Forelimb muscle (tissue), 1 donor: ENCODE measurements at regions not wholly inside any gene's neighbourhood (a gene's known extent, or its start where the extent isn't known, plus 50 kb on each side); places are given as distances from the start of the nearest gene placed in this dataset.

Experiments used
- DNase-seq: peaks from one replicate; pipeline ENCODE4 v3.0.0-alpha.2; 2013; ENCODE audit warnings: low read depth

GRCh38 chr11:91247009-91247735 is 977.4 kb upstream of the FAT3 start:
- DNase-seq, result no peak

DNA sequence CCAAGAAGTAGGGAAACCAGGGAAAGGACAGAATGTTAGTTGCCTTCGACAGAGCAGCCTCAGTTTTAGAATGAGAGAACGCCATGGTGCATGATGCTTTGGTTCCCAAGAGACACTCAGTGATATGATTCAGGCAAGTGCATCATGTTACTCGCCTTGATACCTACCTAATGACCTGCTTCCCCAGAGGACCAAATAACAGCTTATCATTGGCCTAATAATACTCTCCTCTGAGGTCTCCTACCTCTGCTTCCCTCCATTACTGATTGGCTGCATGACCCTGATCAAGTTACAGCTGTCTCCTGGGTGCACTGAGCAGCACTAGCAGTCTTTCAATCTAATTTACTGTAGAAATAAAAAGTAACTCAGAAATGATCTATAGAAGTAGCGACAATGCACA is 979.7 kb upstream of the FAT3 start:
- no peak for DNase-seq

DNA sequence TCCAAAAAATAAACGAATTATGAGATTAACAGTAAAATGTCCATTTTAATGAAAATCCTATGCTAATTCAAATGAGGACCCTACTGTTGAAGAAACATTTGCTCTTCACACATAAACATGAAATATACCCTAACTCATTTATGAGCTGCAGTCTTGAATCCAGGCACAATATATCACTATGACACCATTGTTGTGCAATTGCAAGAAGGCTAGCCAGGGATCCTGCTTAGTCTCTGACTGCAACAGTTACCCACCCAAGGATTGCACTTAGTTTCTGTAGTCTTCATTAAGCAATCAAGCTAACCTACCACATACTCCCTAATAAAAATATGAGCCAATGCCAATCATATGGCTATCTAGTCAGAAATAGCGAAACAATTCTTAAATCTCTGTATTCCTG is 981.0 kb upstream of the FAT3 start:
- no peak for DNase-seq

DNA sequence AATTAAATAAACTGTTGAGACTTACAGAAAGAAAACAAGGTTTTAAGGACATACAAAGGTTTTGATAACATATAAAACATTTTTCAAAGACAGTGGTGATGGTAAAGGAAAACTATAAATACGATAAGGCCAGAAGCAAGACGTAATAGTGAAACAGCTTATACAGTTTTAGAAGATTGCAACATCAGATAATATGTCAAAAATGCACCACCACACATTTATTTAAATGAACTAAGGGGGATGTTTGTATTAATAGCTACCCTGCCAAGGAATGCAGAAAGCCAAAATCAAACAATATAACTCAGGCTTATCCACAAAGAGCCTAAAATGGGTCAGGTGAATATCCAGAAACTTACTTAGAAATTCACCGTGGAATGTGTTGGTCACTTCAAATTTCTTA is 981.6 kb upstream of the FAT3 start:
- no peak for DNase-seq

DNA sequence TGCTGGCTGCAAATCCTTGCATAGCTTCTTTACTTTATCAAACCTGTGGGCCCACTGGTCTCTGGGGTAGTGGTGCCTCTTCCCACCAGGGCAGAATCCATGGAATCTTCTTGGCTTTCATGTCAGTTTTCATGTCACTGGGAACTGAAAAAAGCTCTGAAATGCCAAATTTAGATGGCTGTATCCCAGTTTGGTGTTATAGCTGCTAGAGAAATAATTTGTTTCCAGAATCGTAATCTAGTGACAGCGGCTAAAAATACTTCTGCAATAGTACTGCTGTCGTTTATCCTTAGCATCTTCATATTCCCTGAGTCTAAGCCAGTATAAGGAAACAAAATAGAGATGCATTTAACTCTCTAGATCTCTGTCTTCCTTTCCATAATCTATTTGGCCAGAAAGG is 983.4 kb upstream of the FAT3 start:
- no peak for DNase-seq

DNA sequence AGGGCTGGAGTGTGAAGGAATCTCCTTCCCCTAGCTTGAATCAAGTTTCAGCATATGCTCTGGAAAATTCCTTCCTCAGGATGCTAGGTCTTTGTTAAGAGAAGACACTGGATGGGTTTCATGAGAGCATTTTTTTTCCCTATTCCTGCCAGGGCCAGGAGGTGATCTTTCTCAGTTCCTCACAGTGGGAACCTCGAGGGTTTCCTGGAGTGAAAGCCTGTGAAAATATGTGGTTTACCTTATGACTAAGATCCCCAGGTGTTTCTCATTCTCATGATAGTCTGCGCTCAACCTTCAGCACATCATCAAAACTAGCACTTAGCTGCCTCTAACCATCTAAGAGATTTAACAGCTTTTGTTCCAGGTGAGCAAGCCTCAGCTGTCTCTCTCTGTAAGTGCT is 985.3 kb upstream of the FAT3 start:
- DNase-seq, result no peak

- no peak for DNase-seq
Measured at GRCh38 chr11:91231226-91231625, 993.4 kb upstream of the FAT3 start.

GRCh38 chr11:91230647-91231046 is 994.0 kb upstream of the FAT3 start:
- DNase-seq, result no peak

GRCh38 chr11:91222830-91223229 is 1000.0 kb upstream of the CHORDC1 start:
- no peak for DNase-seq

DNA sequence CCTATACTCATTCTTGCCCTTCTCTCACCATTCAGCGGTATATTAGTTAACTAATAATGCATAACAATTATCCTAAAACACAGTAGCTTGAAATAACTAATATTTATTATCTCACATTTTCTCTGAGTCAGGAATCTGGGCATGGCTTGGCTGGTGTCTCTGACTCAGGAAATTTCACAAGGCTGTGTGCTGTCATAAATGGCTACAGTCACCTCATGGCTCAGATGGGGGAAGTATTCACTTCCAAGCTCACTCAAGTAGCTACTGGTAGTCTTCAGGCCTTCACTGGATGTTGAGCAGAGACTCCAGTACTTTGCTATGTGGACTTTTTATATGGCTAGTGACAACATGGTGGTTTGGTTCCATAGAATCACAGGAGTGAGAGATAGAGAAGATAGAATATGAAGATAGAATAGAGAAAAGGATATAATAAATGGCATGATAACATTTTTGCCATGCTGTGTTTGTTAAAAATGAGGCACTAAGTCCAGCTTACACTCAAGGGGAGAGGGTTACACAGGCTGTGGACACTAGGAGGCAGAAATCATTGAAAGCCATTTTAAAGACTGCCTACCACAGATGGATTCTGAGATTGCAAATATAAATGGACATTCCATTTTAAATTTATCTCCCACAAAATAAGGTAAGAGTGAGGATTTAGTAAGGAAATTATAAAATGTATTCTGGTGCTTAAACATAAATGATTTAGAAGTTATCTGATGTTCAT is 997.8 kb upstream of the CHORDC1 start:
- DNase-seq, result no peak

DNA sequence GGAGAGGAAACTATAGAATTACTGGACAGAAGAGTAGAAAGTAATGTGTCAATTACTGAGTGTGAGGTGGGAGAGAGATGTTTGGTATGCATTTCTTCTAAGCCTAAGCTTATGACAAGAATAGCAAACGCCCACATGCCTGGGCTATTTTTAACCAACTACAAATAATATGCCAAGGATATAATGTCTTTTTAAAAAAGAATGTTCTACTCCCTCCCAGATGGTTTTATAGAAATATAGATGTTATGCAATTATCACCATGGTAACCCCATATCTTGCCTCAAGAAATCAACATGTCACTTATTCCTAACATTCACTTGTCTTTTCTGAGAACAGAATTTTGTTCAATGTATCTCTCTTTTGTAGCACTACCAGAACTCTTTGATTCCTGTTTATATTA is 996.7 kb upstream of the CHORDC1 start:
- DNase-seq, result peak; percentile 1

DNA sequence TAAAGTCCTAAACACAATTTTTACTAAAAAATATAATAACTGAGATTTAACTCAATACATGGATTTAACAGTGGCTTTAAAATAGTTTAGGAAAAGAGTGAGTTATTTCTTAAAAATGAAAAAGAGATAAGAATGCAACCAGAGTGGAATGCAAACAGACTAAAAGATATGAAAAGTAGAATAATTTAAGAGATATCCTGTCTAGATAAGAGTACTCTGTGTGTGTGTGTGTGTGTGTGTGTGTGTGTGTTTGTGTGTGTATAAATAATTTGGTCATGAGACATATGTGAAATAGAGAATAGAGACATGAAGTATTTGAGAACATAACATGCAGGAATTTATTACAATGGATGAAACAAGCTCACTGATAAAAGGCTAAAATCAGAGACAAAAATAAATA is 986.9 kb upstream of the CHORDC1 start:
- no peak for DNase-seq

DNA sequence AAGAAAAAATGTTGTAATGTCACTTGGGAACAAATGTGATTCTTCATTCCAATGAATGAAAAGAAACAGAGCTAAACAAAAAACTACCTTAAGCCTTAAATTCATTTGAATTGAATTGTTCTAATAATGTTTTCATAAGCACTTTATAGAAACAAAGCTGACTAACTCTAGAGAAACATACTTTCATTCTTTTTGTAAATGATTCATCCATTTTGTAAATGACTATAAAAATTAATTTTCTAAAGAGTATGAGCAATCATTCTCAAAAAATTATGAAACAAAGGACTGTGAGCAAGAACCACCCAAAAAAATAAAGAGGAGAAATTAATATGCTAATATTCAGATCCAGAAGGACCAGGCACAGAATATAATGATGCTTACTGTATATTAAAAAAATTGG is 986.5 kb upstream of the CHORDC1 start:
- no peak for DNase-seq

GRCh38 chr11:91199866-91200265 is 977.0 kb upstream of the CHORDC1 start:
- no peak for DNase-seq

- DNase-seq, result no peak
Measured at GRCh38 chr11:91194546-91194945, 971.7 kb upstream of the CHORDC1 start.

DNA sequence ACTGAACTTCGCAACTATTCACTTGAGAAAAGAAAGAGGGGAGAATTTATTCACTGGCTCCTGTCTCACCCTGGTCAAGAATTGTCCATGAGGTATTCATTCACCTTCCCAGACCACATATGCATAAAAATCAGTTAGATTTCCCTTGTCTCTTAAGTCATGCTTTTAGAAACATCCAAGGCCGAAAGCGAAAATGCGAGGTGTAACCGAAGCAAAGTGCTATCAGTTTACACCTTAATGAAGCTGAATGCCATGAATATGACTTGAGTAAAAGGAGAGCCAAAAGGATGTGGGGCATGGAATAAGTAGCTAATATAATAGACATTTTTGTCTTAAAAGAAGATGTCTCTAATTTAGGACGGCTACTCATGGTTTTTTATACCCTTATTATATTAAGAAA is 965.6 kb upstream of the CHORDC1 start:
- DNase-seq, result no peak

DNA sequence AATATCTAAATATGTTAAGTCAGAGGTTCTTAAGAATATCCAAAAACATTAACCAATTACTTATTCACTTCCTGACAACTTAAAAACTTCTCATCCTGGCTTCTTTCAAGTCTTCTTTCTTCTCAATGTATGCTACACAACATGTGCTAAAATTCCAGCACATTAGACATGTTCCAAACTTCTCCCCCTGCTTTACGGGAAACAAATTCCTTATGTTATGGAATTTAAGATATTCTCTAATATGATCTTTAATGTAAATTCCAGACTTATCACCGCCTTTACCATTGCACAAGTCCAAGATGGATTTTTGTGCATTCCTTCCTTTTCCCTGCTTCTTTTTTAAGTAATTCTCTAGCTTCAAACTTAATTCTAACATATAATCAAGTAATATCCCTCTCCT is 964.5 kb upstream of the CHORDC1 start:
- DNase-seq, result no peak

DNA sequence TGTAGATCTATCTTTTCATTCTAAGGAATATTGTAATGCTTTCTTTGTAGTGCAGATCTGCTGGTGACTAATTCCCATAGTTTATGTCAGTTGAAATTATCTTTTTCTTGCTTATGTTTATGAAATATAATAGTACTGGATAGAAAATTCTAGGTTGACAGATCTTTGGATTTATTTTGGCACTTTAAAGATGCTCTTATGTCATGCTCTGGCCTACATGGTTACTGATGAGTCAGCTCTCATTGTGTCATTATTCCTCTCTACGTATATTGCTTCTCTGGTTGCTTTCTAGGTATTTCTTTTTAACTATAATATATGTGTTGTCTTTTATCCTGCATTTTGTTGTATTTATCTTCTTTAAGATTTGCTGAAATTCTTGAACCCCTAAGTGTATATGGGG is 955.5 kb upstream of the CHORDC1 start:
- no peak for DNase-seq

DNA sequence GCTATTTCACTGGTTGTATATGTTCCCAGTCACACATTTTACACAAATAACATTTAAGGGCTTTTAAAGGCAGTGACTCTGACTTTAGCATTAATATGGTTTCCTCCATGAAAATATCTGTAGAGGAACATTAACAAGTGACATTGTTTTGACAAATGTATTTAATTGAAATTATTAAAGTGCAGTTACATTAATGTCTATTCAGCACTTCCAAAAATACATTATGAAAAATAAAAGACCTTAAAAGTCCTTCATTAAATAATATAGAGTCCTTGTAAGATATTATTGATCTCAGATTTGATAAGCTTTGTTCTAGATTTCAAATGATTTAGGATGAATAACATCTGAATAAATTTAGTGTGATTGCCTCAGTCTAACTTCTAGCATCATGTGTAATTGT is 951.9 kb upstream of the CHORDC1 start:
- no peak for DNase-seq

DNA sequence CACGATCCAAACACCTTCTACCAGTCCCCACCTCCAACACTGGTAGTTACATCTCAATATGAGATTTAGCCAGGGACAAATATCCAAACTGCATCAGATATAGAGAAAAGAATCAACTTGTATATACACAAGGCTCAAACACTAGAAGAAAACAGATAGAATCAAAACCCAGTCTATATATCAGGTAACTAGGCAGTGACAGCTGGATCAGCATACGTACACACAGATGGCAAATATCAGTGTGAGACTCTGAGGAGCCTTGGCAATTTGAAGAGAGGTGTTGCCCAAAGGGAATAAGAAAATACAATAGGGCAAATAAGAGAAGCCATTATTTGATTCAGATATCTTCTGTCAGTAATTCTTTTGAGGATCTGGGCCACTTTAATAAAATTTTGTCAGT is 951.3 kb upstream of the CHORDC1 start:
- DNase-seq, result no peak

DNA sequence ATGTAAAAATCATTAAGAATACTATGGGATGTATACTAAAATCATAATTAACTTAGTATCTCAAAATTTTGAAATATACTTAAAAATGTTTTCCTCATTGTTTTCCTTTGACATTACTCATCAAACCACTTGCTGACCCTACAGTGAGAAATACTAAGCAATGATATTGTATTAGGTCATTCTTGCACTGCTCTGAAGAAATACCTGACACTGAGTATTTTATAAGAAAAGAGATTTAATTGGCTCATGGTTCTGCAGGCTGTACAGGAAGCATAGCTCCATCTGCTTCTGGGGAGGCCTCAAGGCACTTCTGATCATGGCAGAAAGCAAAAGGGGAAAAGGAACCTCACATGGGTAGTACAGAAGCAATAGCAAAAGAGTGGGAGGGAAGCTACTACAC is 950.9 kb upstream of the CHORDC1 start:
- DNase-seq, result no peak

- DNase-seq, result no peak
Measured at GRCh38 chr11:91170711-91171110, 947.9 kb upstream of the CHORDC1 start.

DNA sequence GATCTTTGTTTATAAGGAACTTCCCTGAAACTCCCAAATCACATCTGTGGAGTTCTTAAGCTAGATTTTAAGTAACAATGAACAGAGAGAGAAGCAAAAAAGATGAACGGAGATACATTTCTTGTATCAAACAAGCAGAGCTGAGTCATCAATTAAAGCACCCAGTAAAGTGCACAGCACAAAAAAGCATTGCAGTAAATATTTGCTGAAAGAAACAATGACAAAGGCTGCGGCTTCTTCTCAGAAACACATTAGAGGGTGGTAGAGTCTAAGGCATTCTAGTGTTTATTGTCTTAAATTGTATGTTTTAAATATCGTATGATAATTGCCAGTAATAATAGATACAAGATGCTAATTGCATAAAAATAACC is 941.6 kb upstream of the CHORDC1 start:
- no peak for DNase-seq
